Subcutaneous abdominal adipose tissue (tissue), 5 donors: ENCODE measurements at regions not wholly inside any gene's neighbourhood (a gene's known extent, or its start where the extent isn't known, plus 50 kb on each side); places are given as distances from the start of the nearest gene placed in this dataset.
"Not testable (repeated sequence)": the region's sequence is repeated elsewhere in the genome, so short reads cannot be mapped to it uniquely, and the experiment has no call there.

Source experiments
- H3K27ac ChIP-seq: one replicate; pipeline ENCODE4 v1.7.0; 2013; ENCODE audit warnings: low read depth, mild to moderate bottlenecking, inconsistent platforms, low read length, moderate library complexity
- H3K27me3 ChIP-seq, 5 donors: one replicate each; pipeline ENCODE4 v1.7.0; 2013; ENCODE audit warnings: low read length in 5 of 5, inconsistent platforms in 1 of 5; ENCODE audit not compliant: control insufficient read depth in 5 of 5, insufficient read depth in 4 of 5
- H3K36me3 ChIP-seq, 5 donors: one replicate each; pipeline ENCODE4 v1.7.0; 2013; ENCODE audit warnings: low read length in 5 of 5; ENCODE audit not compliant: control insufficient read depth in 5 of 5, insufficient read depth in 5 of 5
- H3K4me1 ChIP-seq, 5 donors: one replicate each; pipeline ENCODE4 v1.7.0; 2013; ENCODE audit warnings: low read length in 5 of 5, mild to moderate bottlenecking in 3 of 5, moderate library complexity in 1 of 5; ENCODE audit not compliant: control insufficient read depth in 5 of 5, insufficient read depth in 5 of 5
- H3K4me3 ChIP-seq, 5 donors: one replicate each; pipeline ENCODE4 v1.7.0; 2013; ENCODE audit warnings: low read length in 5 of 5, low read depth in 1 of 5
- H3K9ac ChIP-seq, 5 donors: one replicate each; pipeline ENCODE4 v1.7.0; 2013; ENCODE audit warnings: low read length in 5 of 5, mild to moderate bottlenecking in 4 of 5, moderate library complexity in 3 of 5
- H3K9me3 ChIP-seq, 5 donors: one replicate each; pipeline ENCODE4 v1.7.0; 2013; ENCODE audit warnings: low read length in 5 of 5; ENCODE audit not compliant: control insufficient read depth in 5 of 5
- donor health status: healthy.
- donor health status: healthy.
- donor health status: healthy.
- donor health status: healthy.
- donor health status: healthy.

DNA sequence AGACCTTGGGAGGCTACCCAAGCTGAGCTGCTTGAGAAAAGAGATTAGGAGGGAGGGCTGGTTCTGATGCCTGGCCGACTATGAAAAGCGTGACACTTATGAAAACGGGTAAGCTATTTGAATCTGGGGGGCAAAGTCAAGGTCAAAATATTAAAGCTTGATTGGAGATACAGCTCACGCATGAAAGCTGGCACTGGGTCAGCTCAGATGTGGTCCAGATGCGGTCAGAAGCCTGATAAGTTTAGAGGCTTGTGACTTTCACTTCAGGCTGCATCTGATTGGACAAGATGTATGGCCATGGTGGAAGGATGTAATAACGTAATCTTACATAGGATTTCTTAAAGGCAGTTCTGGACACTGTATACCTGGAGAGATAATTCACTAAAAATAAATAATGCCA is 690.3 kb downstream of the NTRK3 start:
- peaks cover 0 to 2% (median 0%) of the 10 kb centered on the region in 5 donors for H3K4me1 ChIP-seq
- no peaks in the 10 kb centered on the region for H3K9me3 ChIP-seq
- no peak overlapping the region for H3K27ac ChIP-seq
- peaks cover 0 to 3% (median 0%) of the 10 kb centered on the region in 5 donors for H3K27me3 ChIP-seq
- no peak overlapping the region for H3K9ac ChIP-seq
- no peak overlapping the region for H3K4me3 ChIP-seq
- no peaks in the 10 kb centered on the region for H3K36me3 ChIP-seq

DNA sequence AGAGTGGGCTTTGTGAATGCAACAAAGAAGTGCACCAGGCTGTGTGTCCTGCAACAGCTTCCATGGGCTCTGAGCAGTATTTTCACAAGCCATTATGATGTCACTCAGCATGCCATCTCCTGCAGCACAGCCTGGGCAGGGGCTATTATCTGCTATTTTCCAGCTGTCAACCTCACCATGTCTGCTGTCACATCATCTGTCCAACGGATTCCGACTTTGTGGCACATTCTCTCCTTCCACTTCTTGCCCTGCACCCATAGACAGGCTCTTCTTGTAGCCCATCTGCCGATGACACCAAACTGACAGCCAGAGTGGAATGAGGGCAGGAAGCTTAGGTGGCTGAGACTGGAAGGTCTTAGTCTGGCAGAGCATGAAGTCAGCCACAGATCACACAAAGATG is 691.9 kb downstream of the NTRK3 start:
- H3K27ac ChIP-seq: no peak overlapping the region
- no peaks in the 10 kb centered on the region for H3K36me3 ChIP-seq
- H3K4me1 ChIP-seq: peaks cover 0 to under 1% (median 0%) of the 10 kb centered on the region in 5 donors
- no peak overlapping the region for H3K4me3 ChIP-seq
- no peaks in the 10 kb centered on the region for H3K9me3 ChIP-seq
- H3K9ac ChIP-seq: no peak overlapping the region
- peaks cover 0 to 3% (median 0%) of the 10 kb centered on the region in 5 donors for H3K27me3 ChIP-seq

DNA sequence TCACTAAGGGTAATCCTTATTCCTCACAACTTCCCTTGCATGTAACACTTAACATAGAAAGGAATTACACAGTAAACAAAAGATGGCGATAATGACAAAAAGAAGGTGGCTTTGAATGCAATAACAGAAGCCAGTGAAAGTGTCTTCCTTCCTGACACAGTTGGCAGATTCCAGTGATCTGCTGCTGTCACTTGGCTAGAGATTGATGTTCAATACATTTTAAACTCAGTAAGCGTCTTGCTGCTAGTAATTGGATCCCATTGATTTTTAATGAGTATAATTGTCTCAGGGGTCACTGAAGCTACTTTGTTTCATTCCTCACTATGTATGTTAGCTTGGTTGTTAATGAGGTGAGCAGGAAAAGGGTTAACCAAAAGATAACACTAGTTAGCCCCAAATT is 692.7 kb downstream of the NTRK3 start:
- no peaks in the 10 kb centered on the region for H3K9me3 ChIP-seq

DNA sequence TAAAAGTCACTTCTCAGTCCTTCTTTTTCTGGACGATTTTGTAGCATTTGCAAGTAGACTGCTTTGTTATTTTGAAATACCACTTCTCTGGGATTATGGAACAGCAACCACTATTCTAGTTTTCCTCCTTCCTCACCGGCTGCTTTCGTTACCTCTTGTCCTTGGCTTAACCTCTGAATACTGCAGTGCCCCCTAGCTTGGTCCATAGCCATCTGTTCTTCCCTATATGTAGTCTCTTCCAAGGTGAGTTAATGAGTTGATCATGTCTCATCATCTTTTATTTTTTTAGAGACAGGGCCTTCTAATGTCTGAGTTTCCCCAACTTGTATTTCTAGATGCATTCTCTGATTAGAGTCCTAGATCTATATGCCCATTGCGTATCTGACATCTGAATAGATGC is 694.3 kb downstream of the NTRK3 start:
- Histone ChIP-seq H3K27ac (no peak overlapping the region), H3K9me3 (no peaks in the 10 kb centered on the region), H3K27me3 (peaks cover 0 to 3% (median 0%) of the 10 kb centered on the region in 5 donors), H3K9ac (no peak overlapping the region), H3K4me3 (no peak overlapping the region), H3K36me3 (no peaks in the 10 kb centered on the region), H3K4me1 (no peaks in the 10 kb centered on the region)

More for the DNA sequence above, 692.7 kb downstream of the NTRK3 start:
- Histone ChIP-seq H3K4me1 (no peaks in the 10 kb centered on the region), H3K9ac (no peak overlapping the region), H3K27me3 (peaks cover 0 to 3% (median 0%) of the 10 kb centered on the region in 5 donors), H3K27ac (no peak overlapping the region), H3K4me3 (no peak overlapping the region), H3K36me3 (no peaks in the 10 kb centered on the region)

DNA sequence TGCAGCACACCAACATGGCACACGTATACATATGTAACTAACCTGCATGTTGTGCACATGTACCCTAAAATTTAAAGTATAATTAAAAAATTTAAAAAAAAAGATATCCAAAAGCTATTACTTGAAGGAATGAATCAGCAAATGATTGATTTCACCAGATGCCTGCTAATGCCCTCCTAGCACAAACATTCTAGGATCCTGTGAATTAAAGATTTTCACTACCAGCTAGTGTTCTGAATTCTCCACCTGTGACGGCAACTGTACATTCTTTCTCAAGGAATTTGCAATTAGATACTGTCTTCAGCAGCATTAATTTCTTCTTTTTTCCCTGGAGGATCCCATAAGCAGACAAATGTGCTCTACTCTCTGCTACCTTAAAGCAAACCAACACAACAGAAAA is 694.9 kb downstream of the NTRK3 start:
- Histone ChIP-seq H3K36me3 (no peaks in the 10 kb centered on the region), H3K9ac (no peak overlapping the region), H3K27me3 (peaks cover 0 to 3% (median 0%) of the 10 kb centered on the region in 5 donors), H3K9me3 (no peaks in the 10 kb centered on the region), H3K27ac (no peak overlapping the region), H3K4me3 (no peak overlapping the region), H3K4me1 (no peaks in the 10 kb centered on the region)

DNA sequence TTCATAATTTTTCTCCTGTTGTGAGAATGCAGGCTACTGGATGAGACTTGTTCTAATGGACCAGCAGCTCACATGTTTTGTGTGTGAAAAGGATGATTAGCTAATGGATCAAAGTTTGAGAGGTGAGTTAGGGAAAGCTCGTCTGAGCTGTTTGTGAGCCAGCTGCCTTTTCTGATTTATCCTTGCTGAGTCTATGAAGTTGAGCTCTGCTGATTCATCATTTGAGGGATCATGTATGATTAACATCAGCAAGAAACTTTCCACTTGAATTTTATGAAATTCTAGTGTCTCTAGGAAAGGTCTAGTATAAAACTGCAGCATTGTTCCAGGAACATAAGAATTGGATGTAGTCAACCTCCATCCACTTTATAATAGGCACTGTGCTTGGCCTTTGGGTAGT is 698.7 kb downstream of the NTRK3 start:
- H3K27me3 ChIP-seq: no peaks in the 10 kb centered on the region
- H3K9ac ChIP-seq: no peak overlapping the region
- peaks cover 0 to 16% (median 0%) of the 10 kb centered on the region in 5 donors for H3K9me3 ChIP-seq
- no peak overlapping the region for H3K27ac ChIP-seq
- H3K4me1 ChIP-seq: no peaks in the 10 kb centered on the region
- no peak overlapping the region for H3K4me3 ChIP-seq
- H3K36me3 ChIP-seq: no peaks in the 10 kb centered on the region

DNA sequence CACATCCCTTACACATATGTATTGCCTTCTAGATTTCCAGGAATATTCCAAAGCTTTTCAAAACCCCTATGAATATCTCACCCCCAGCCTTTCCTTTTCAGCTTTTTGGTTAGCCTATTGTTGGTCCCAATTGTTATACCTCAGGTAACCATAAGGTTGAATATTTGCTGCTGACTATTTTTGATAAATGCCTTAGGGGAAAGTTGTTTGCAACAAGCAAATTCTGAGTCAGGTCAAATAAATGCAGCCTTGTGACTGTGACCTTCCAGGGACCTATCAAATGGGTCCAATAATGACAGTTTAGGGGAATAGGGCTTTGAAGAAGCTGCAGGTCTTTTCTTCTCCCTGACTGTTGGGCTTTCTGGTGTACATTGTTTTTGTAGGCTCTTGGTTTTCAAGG is 699.7 kb downstream of the NTRK3 start:
- Histone ChIP-seq H3K27me3 (no peaks in the 10 kb centered on the region), H3K36me3 (no peaks in the 10 kb centered on the region), H3K4me1 (no peaks in the 10 kb centered on the region), H3K9me3 (peaks cover 0 to 16% (median 0%) of the 10 kb centered on the region in 5 donors), H3K9ac (no peak overlapping the region), H3K4me3 (no peak overlapping the region), H3K27ac (no peak overlapping the region)

DNA sequence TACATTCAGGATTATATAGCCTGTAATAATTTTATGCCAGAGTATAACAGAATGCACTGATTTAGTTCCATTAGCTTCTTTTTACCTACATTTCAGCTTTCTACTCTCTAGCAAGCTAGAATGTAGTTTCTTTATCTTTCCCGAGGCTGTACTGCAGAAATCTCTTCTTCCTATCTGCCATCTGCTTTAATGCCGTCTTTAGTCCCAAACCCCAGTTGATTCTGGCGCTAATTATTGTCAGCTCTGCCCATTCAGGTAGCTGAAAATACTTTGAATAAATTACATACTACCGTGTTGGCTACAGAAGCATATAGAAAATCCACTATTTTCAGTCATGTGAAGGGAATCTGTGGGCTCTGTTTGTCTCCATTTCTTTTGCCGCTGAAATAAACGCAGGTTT is 706.7 kb downstream of the NTRK3 start:
- Histone ChIP-seq H3K4me3 (no peak overlapping the region), H3K27ac (no peak overlapping the region), H3K27me3 (no peaks in the 10 kb centered on the region), H3K4me1 (no peaks in the 10 kb centered on the region), H3K36me3 (no peaks in the 10 kb centered on the region), H3K9me3 (peaks cover 0 to 16% (median 0%) of the 10 kb centered on the region in 5 donors), H3K9ac (no peak overlapping the region)

DNA sequence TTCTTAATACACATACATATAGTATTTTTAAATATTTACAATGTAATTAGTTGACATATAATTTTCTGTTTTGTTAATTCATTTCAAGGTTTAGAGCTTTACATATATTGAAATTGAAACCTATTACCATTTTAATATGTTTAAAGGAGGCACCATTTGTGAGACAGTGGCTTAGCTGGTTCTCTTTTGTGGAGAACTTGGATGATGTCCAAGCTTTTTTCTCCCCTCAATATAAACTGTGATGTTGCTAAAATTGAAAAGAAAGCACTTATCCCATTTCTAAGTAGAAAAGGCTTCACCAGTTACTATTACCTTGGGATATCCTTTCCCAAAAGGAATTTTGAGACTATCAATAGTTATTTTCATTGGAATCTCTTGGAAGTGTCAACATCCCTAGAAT is 707.2 kb downstream of the NTRK3 start:
- no peak overlapping the region for H3K27ac ChIP-seq
- H3K9ac ChIP-seq: no peak overlapping the region
- H3K4me3 ChIP-seq: no peak overlapping the region
- no peaks in the 10 kb centered on the region for H3K36me3 ChIP-seq
- H3K9me3 ChIP-seq: peaks cover 0 to 12% (median 0%) of the 10 kb centered on the region in 5 donors
- H3K4me1 ChIP-seq: no peaks in the 10 kb centered on the region
- H3K27me3 ChIP-seq: no peaks in the 10 kb centered on the region

DNA sequence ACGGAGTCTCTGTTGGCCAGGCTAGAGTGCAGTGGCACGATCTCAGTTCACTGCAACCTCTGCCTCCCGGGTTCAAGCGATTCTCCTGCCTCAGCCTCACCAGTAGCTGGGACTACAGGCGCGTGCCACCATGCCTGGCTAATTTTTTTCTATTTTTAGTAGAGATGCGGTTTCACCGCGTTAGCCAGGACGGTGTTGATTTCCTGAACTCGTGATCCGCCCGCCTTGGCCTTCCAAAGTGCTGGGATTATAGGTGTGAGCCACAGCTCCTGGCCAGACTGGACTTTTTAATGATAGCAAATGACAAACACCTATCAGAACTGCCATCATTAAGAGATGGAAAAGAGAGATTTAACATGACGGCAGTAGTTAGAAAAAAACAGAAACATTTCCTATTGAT is 707.9 kb downstream of the NTRK3 start:
- H3K9ac ChIP-seq, H3K27ac ChIP-seq, H3K4me1 ChIP-seq, H3K9me3 ChIP-seq, H3K36me3 ChIP-seq, H3K27me3 ChIP-seq, H3K4me3 ChIP-seq: not testable (repeated sequence)
